Psoas muscle (tissue), 7 donors: ENCODE measurements at regions not wholly inside any gene's neighbourhood (a gene's known extent, or its start where the extent isn't known, plus 50 kb on each side); places are given as distances from the start of the nearest gene placed in this dataset.

Experiments used
- ATAC-seq, 4 donors: fragments of 200-7000 bp; cut with Tn5 transposase; one replicate each; pipeline ENCODE4 v1.9.1; 2020; ENCODE audit warnings: moderate library complexity in 3 of 4, mild to moderate bottlenecking in 2 of 4
- DNase-seq, 2 donors: peaks; one replicate each; pipeline ENCODE4 v3.0.0-alpha.2; 2020
- H3K27ac ChIP-seq: fragments of 200-600 bp; one replicate; pipeline ENCODE4 v1.8.0; 2022
- H3K27me3 ChIP-seq, 3 donors: fragments of 200-600 bp in 1 of 3; one replicate each; pipeline versions ENCODE4 v1.6.1 to v1.8.0; 2013 to 2022; ENCODE audit warnings: low read length in 2 of 3, mild to moderate bottlenecking in 2 of 3, moderate library complexity in 1 of 3; ENCODE audit not compliant: insufficient read depth in 3 of 3
- H3K36me3 ChIP-seq, 2 donors: fragments of 200-600 bp in 1 of 2; one replicate each; pipeline versions ENCODE4 v1.6.1 to v1.8.0; 2013 to 2022; ENCODE audit warnings: low read depth in 1 of 2, mild to moderate bottlenecking in 1 of 2, moderate library complexity in 1 of 2; ENCODE audit not compliant: insufficient read depth in 1 of 2
- H3K4me1 ChIP-seq: fragments of 200-600 bp; one replicate; pipeline ENCODE4 v1.8.0; 2022
- H3K4me3 ChIP-seq: fragments of 200-600 bp; one replicate; pipeline ENCODE4 v1.8.0; 2022; ENCODE audit warnings: mild to moderate bottlenecking
- H3K9me3 ChIP-seq: fragments of 200-600 bp; one replicate; pipeline ENCODE4 v1.8.0; 2022
- WGBS, 3 donors: extraction: QIAGEN DNeasy Blood & Tissue Kit; methylation state at CpG; one replicate each; pipeline versions ENCODE4 v1.1.6 to v1.1.7; 2013; 5-methylcytosine and 5-hydroxymethylcytosine counted together
- intact Hi-C, 2 donors: fragments of 100-400 bp; cut with DNase I; formaldehyde crosslinking; loops; one replicate each; pipeline versions ENCODE4 v1.11.0 to v1.14.2; 2022
- TF ChIP-seq, protein P1 (sequence below): fragments of 200-600 bp; IDR thresholded peaks from one replicate; pipeline ENCODE4 v1.8.0; 2022; ENCODE audit warnings: antibody characterized with exemption
- donor health status: healthy with polysubstance abuse.
- donor health status: DM: no; HTN: no; CAD: no; lungs with moderate emphysema.
- donor health status: Bipolar disorder and iron deficiency.
- donor health status: healthy.
- donor health status: DM: yes; HTN: yes; CAD: no.
- donor health status: DM: no; HTN: no; CAD: no.
- donor health status: DM: yes; HTN: yes; CAD: no.

DNA sequence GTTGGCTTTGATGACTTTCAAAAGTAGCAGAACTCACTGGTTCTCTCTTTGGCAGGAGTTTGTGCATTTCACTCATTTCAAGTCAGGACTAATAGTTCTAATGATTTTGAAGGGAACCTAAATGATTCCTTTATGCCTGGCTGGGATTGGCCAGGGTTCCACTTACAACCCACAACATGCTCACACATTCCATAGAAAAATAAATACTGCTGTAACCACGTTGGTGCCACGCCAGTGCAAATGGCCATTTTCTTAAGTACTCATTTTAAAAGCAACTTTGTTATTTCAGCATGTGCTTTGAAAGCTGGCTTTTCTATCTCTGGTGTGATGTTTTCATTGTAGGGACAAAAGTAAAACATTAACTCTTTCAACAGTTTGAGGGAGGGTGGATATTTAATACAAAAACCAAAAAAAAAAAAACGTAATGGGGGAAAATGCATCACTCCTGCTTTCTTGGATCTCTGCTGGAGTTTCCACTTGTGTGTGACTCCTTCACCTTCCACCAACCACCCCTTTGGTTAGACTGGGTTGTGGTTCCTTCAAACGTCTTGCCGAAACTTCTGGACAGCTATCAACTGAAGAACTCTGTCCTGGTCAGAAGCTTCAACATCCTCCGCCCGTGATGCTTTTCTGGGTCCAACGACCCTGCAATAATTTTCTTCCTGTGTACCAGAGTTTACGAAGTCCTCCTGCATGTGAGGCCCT is 300.4 kb upstream of the RUNX1 start:
- Histone ChIP-seq H3K4me1 (no peaks in the 10 kb centered on the region), H3K9me3 (no peaks in the 10 kb centered on the region), H3K36me3 (no peaks in the 10 kb centered on the region), H3K27me3 (no peaks in the 10 kb centered on the region), H3K4me3 (no peak overlapping the region), H3K27ac (no peak overlapping the region)
- TF ChIP-seq, protein P1, sequence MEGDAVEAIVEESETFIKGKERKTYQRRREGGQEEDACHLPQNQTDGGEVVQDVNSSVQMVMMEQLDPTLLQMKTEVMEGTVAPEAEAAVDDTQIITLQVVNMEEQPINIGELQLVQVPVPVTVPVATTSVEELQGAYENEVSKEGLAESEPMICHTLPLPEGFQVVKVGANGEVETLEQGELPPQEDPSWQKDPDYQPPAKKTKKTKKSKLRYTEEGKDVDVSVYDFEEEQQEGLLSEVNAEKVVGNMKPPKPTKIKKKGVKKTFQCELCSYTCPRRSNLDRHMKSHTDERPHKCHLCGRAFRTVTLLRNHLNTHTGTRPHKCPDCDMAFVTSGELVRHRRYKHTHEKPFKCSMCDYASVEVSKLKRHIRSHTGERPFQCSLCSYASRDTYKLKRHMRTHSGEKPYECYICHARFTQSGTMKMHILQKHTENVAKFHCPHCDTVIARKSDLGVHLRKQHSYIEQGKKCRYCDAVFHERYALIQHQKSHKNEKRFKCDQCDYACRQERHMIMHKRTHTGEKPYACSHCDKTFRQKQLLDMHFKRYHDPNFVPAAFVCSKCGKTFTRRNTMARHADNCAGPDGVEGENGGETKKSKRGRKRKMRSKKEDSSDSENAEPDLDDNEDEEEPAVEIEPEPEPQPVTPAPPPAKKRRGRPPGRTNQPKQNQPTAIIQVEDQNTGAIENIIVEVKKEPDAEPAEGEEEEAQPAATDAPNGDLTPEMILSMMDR, result no peak
- intact Hi-C loops, result no loop called here
- no peak for DNase-seq
- no peak for ATAC-seq
- 83 to 87% (median 83%) methylated on average over 9 of the region's 9 CpGs for WGBS, 3 donors

DNA sequence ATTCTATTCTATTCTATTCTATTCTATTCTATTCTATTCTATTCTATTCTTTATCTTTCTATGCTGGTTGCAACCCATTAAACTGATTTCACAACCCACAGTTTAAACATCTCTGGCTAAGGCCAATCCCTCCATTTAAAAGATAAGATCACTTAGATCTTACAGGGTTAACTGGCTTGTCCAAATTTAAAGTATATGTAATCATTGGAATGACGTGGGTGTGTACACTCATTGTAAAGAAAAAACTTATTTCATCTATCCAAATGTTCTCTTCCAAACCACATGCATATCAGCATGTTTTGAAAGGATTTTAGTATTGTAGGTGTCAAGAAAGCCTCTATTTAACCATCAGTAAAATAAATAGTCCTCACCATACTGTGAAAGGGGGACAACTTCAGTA is 299.6 kb upstream of the RUNX1 start:
- Histone ChIP-seq H3K9me3 (no peaks in the 10 kb centered on the region), H3K4me3 (no peak overlapping the region), H3K4me1 (no peaks in the 10 kb centered on the region), H3K27me3 (no peaks in the 10 kb centered on the region), H3K27ac (no peak overlapping the region), H3K36me3 (no peaks in the 10 kb centered on the region)
- intact Hi-C loops, result no loop called here
- TF ChIP-seq, protein P1, result no peak
- no peak for DNase-seq
- 51 to 67% (median 52%) methylated on average over 1 of the region's 1 CpG for WGBS, 3 donors
- ATAC-seq, result no peak

DNA sequence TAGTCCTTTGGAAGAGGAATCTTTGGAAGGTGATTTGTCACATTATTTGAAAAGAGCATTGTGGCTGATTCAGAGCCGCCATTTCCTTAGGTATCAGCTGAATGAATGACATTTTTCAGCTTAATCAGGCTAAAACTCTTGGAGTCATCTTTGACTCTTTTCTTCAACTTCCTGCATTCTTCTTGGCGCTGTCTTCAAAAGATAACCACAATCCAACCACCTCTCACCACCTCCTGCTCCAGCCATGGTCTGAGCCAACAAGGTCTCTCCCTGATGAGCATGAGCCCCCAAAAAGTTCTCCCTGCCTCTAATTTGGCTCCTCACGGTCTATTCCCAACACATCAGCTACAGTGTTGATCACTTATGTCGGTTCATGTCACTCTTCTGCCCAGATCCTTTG is 297.6 kb upstream of the RUNX1 start:
- H3K27me3 ChIP-seq, result no peaks in the 10 kb centered on the region
- no peak for ATAC-seq
- TF ChIP-seq, protein P1, result no peak
- intact Hi-C loops, result no loop called here
- 92 to 98% (median 93%) methylated on average over 4 of the region's 4 CpGs for WGBS, 3 donors
- no peaks in the 10 kb centered on the region for H3K4me1 ChIP-seq
- no peak overlapping the region for H3K4me3 ChIP-seq
- no peak for DNase-seq
- no peak overlapping the region for H3K27ac ChIP-seq
- no peaks in the 10 kb centered on the region for H3K9me3 ChIP-seq
- no peaks in the 10 kb centered on the region for H3K36me3 ChIP-seq

DNA sequence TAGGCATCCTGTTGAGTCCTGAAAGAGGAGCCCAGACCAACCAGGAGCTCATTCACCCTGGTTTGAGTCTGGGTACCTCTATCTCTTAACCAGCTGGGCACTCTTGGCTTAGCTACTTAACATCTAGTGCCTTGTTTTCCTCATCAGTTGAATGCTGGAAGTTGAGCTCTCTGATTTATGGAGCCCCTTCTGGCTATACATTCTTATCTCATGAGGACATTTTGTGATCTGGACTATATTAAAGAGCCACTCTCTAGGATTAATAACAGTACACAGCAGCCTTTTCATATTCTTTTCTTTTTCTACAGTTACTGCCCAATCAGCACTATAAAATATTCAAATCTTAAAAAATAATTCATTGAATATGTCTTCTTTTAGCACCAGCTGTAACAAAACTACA is 296.9 kb upstream of the RUNX1 start:
- Histone ChIP-seq H3K4me1 (no peaks in the 10 kb centered on the region), H3K4me3 (no peak overlapping the region), H3K9me3 (no peaks in the 10 kb centered on the region), H3K36me3 (no peaks in the 10 kb centered on the region), H3K27me3 (no peaks in the 10 kb centered on the region), H3K27ac (no peak overlapping the region)
- no peak for ATAC-seq
- TF ChIP-seq, protein P1, result no peak
- intact Hi-C loops, result no loop called here
- no peak for DNase-seq

DNA sequence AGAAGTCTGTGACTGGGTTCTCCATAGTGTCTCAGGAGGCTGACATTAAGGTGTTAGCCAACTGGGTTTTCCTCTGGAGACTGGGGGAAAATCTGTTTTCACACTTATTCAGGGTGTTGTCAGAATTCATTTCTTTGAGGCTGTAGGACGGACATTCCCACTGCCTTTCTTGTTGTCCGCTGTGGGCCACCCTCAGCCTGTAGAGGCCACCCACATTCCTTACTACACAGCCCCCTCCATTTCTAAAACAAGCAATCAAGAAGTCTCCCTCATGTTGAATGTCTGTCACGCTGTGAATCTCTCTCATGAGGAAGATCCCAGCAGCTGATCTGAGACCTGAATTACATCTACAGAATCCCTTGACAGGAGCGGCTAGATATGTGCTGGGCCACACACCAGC is 295.5 kb upstream of the RUNX1 start:
- no peaks in the 10 kb centered on the region for H3K4me1 ChIP-seq

More for the DNA sequence above, 295.5 kb upstream of the RUNX1 start:
- Histone ChIP-seq H3K36me3 (no peaks in the 10 kb centered on the region), H3K9me3 (no peaks in the 10 kb centered on the region), H3K4me3 (no peak overlapping the region), H3K27me3 (no peaks in the 10 kb centered on the region), H3K27ac (no peak overlapping the region)
- ATAC-seq (no peak), DNase-seq (no peak)
- 90 to 96% (median 93%) methylated on average over 4 of the region's 4 CpGs for WGBS, 3 donors
- TF ChIP-seq, protein P1, result no peak
- intact Hi-C loops, result no loop called here
